GM18951 (cell line): ENCODE measurements at regions not wholly inside any gene's neighbourhood (a gene's known extent, or its start where the extent isn't known, plus 50 kb on each side); places are given as distances from the start of the nearest gene placed in this dataset.

ENCODE experiments used
- POLR2A ChIP-seq: IDR thresholded peaks from 4 replicates; pipeline ENCODE4 v1.6.1; 2011; ENCODE audit warnings: mild to moderate bottlenecking; ENCODE audit not compliant: insufficient read length, insufficient read depth; ENCODE audit errors: extremely low read depth
- in situ Hi-C: fragments of 300-500 bp; cut with MboI; formaldehyde crosslinking; loops from one replicate; pipeline ENCODE4 v1.12.0; 2022; ENCODE audit warnings: low sequenced_read_pairs, mixed read lengths, inconsistent platforms; ENCODE audit not compliant: unreplicated experiment

DNA sequence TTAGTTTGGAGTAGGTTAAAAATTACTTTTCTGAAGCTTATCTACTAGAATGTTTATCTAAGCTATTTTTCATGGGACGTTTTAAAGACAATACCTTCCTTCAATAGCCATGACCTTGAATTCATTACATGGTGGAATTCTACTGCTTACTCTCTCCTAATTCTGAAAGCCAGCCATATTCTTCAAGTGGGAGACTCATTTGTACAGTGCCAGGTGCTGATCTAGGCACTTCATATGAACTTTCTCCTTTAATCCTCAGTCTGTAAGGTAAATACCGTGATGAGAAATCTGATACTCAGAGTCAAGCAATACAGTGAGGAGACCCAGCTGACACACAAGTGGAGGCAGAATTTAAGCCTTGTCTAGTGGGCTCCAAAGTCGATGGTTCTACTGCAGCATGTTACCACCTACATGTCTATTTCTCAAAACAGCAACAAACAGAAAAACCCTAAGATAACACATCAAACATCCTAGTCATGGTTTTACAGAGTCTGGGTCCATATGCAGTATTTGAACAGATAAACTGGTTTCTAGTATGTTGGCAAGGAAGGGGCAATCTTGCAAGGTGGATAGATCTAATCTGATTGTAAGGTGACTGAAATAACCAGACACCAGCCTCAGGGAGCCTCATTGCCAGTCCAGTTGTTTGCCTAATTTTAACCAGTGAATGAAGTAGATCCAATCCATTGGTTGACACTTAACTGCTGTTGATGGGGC lies 243.7 kb downstream of the PIK3R1 start:
- no peak for TF ChIP-seq POLR2A
- in situ Hi-C loops, result loop anchor here (5.0 kb wide), 1 partner anchor 172 kb away; no protein-coding TSS in a partner anchor

DNA sequence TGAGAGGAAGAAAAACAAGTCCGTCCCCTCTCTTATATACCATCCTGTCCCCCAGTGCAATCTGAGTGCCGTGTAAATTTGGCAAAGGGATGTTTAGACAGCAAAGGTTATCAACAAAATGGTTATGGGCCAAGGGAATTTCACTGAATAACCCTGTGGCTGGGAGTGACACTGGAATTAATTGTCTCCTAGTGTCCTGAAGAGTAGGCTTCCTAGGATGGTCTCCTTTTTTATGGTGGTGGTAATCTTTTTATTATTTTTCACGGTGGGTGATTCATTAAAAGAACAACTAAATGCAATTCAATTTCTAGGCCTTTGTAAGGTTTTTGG lies 244.2 kb downstream of the PIK3R1 start:
- TF ChIP-seq POLR2A, result no peak
- in situ Hi-C loops, result loop anchor here (5.0 kb wide), 1 partner anchor 172 kb away; no protein-coding TSS in a partner anchor

DNA sequence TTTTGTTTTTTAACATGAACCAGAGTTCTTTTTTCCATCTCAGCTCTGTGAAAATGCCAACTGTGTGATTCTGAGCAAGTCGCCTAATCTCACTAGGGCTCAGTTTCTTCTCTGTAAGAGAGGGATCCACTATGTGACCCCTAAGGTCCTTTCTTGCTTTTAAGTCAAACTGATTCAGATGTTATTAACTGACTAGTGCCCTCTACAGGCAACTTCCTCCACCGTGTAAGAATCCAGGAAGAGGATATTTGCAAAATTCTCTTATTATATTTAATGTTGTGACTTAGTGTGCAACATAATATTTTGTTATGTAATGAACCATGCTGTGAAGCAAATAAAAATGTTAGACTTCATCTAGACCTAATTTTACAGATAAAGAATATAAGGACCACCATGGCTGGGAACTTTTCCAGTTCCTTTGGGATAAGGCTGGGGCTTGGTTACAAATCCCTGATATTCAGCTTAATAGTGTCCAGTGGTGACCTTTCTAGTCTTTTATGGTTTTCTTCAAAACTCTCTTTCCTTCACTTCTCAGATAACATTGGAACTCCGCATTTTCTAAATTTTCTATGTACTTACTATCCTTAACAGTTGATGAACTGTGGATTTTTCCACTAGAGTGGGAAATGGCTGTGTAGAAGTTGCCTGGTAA lies 244.7 kb downstream of the PIK3R1 start:
- in situ Hi-C loops, result no loop called here
- TF ChIP-seq POLR2A, result no peak

DNA sequence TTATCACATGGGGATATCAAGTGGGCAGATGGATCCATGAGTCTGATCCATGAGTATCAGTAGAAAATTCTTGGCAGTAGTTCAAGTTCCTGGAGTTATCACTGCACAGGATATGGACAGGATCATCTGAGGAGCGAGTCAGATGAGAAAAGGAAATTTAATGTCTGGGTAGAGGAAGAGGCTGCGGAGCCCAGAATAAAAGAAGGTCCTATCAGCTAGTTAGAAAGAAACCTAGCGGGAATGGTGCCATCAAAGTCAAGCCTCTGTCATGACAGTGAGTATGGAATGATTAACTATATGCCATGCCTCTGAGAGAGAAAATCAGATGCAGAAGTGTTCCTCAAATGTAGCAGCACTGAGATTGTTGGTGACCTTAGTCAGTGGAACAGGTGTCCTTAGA lies 248.1 kb downstream of the PIK3R1 start:
- no peak for TF ChIP-seq POLR2A
- in situ Hi-C loops, result no loop called here

DNA sequence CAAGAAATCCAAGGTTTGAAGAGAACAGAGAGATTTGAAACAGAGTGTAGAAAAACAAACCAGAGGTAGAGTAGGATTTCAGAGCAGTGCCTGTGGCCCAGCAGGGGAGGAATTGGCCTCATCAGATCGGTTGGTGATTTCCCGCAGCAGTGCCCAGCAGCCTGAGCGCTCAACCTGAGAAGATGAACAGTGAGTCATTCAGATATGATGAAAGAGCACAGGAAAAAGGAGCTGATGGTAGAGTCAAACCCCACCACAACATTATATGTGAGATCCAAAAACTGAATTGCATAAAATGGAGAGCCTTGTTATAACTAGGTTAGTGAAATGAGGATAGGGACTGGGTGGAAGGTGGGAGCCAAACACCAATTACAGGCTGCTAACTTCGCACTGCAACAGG lies 248.9 kb downstream of the PIK3R1 start:
- no peak for TF ChIP-seq POLR2A
- in situ Hi-C loops, result no loop called here

DNA sequence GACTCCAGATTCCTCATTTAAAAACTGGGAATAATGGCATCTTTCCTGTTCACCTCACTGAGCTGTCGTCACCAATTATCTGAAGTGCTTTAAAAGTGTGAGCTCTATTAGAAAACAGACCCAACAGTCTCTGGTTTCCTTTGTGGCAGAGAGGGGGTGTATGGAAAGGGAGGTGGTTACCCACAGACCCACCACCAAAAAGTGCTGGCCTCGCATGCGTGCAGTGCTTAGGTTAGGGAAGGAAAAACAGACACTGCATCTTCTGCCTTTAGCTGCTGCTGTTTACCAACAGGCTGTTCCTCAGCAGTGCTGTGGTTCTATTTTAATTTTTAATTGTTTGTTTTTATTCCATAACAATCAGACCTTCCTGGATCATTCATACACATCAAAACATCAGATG lies 249.6 kb downstream of the PIK3R1 start:
- in situ Hi-C loops, result no loop called here
- TF ChIP-seq POLR2A, result no peak

DNA sequence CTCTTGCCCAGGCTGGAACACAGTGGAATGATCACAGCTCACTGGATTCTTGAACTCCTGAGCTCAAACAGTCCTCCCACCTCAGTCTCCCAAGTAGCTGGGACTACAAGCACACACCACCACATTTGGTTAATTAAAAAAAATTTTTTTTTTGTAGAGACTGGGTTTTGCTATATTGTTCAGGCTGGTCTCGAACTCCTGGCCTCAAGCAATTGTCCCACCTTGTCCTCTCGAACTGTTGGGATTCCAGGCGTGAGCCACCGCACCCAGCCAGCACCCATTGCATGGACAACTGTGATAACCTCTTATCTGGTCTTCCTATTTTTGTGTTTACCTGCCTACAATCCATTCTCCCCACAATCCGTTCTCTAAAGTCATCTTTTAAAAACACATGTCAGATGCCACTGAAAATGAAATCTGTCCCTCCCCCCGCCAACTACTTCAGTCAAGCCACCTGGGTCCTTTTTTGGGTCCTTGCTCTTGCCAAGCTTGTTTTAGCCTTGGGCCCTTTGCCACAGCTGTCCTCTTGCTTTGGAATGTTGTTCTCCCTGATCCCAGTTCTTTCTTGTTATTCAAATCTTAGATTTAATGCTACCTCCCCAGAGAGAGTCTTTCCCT lies 250.5 kb downstream of the PIK3R1 start:
- no peak for TF ChIP-seq POLR2A
- in situ Hi-C loops, result no loop called here

DNA sequence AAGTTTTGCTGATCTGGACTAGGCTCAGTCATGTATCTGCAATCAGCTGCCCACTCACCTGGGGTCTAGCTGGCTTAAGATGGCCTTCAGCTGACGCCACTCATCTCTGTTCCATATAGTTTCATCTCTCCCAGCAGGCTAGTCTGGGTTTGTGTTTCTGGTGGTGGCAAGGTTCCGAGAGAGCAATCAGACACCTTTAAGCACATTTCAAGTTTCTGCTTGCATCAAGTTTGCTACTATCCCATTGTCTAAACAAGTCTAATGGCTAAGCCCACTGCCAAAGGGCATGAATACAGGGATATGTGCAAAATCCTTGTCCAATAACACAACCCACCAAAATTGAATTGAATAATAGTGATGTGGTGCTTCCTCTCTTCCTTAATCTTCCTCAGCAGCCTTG lies 251.7 kb downstream of the PIK3R1 start:
- no peak for TF ChIP-seq POLR2A
- in situ Hi-C loops, result no loop called here

DNA sequence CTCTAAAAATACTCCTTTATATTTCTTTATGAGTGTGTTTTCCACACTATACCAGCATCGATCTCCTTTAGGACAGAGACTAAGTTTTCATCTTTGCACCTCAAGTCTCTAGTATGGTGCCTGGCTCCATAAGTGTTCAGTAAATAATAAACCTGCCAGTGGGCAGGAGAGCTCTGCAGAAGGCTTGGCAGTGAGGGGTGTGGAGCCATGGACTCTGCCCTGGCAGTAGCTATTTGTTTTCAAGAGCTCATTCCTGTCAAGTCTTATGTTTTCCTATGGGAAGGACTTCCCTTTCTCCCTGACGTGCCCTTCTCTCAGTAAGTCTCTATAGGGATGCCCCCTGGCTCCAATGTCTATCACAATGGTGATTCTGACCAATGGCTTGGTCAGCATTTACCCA lies 252.2 kb downstream of the PIK3R1 start:
- TF ChIP-seq POLR2A, result no peak
- in situ Hi-C loops, result no loop called here

DNA sequence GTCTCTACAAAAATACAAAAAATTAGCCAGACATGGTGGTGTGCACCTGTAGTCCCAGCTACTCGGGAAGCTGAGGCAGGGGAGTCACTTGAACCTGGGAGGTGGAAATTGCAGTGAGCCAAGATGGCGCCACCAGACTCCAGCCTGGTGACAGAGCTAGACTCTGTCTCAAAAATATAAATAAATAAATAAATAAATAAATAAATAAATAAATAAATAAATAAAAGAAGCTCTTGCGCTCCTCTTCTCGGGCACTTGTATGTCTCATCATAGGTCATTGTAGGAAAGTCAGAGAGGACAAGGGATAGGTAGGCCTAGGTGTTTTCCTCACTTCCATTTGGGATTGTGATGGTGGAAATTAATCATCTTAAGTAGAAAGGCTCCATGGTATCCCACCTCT lies 252.8 kb downstream of the PIK3R1 start:
- in situ Hi-C loops, result no loop called here
- TF ChIP-seq POLR2A, result no peak

DNA sequence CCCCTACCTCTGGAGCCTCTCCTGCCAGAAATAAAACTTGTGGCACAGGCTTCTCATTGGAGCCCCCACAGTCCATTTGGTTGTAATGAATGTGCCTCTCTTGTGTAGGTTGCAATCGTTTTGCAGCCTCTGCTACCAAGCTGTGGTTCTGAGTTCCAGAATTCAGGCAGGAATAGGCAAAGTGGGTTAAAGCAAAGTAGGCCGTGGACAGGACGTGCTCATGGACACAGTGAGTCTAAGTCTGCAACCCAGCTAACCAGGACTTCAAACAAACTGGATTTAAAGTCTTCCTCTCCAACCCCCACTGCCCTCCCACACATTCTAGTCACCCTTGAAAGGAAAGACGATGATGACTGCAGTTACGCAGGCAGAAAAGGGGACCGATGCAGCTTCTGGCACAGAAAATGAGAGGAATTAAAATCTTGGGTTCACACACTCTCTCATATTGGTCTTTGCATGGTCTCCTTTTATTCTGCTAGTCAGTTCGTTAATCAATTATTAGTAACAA lies 260.0 kb downstream of the PIK3R1 start:
- in situ Hi-C loops, result no loop called here
- no peak for TF ChIP-seq POLR2A

DNA sequence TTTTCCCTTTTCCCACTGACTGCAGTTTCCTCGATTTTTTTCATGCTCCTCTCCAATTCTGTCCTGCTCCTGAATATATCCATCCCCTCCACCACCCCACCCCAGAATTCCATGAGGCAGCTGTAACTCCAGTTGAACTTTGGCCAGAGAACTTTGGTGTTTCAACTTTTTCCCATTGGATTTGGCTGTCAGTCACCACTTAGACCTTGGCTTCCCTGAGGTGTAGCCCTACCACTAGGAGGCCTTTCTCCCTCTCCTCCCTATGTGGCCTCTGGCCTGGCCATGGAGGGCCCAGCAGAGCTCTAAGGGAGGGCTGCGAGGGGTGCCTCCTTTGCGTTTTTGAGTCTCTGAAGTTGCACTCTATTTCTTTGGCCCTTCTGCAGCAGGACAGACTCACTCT lies 261.3 kb downstream of the PIK3R1 start:
- TF ChIP-seq POLR2A, result no peak
- in situ Hi-C loops, result no loop called here

DNA sequence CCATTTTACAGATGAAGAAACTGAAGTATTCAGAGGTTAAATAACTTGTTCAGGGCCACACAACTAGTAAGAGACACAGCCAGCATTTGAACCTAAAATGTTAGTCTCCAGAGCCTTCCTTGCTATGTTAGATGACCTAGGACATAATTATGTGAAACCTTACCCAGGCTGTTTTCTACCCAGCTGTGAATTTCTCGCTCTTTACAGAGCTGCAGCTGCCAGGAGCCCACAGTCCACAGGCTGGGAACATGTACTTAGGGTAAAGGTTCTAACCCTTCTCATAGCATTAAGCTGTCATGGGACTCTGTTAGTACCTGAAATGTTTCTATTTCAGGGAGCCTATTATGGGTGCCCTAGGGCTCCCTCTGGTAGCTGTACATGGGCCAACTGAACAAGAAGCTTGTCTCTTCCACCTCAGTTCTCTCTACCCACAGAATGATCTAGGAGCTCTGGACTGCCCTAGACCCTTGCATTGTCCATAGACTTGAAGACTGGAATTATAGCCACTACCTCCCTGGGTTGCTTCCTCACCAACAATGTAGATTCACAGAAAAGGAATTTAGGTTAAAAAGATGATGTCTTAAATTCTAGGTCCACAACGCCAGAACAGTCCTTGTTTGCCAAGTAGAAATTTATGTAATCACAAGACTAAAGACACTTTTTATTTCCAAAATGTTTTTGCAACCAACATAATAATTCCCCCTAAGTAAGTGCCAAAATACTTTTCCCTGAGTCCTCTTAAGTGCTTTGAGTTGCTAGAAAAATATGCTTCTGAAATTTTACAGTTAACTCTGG lies 262.9 kb downstream of the PIK3R1 start:
- in situ Hi-C loops, result no loop called here
- no peak for TF ChIP-seq POLR2A

DNA sequence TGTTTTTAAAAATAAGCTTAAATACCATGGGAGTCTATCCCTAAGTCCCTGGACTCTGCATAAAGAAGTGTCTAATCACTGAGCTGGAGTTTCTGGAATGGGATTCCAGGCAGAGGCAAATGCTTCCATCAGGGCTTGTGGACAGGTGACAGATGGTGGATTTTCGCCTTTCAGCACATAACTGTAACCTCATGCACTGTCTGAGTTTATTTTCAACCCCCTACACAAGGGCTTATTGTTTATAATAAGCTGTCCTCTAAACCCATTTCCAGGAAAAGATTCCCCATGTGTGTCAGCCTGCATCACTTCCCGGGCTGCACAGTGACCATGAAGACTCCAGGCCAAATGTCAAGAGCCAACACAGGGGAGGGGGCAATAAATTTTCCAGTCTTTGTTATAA lies 264.0 kb downstream of the PIK3R1 start:
- in situ Hi-C loops, result no loop called here
- no peak for TF ChIP-seq POLR2A
